GM23338 (cell line): ENCODE measurements at regions not wholly inside any gene's neighbourhood (a gene's known extent, or its start where the extent isn't known, plus 50 kb on each side); places are given as distances from the start of the nearest gene placed in this dataset.

ENCODE experiments used
- CREB1 ChIP-seq: fragments of 250-450 bp; sonication (Bioruptor Pico); IDR thresholded peaks from 2 replicates; pipeline ENCODE4 v1.5.0; 2020; ENCODE audit warnings: low read depth, mild to moderate bottlenecking, moderate library complexity
- EZH2 ChIP-seq: fragments of 200-600 bp; sonication (generic); IDR thresholded peaks from one replicate; pipeline ENCODE4 v1.8.0; 2017; ENCODE audit warnings: antibody characterized with exemption, mild to moderate bottlenecking, low read depth; ENCODE audit not compliant: unreplicated experiment
- EZH2phosphoT487 ChIP-seq: fragments of 200-600 bp; sonication (generic); IDR thresholded peaks from one replicate; pipeline ENCODE4 v1.8.1; 2018; ENCODE audit warnings: antibody characterized with exemption; ENCODE audit not compliant: unreplicated experiment
- ZNF114 ChIP-seq: fragments of 250-450 bp; sonication (Bioruptor Pico); IDR thresholded peaks from 2 replicates; pipeline ENCODE4 v1.5.0; 2020; ENCODE audit warnings: mild to moderate bottlenecking, moderate library complexity
- TF ChIP-seq, protein P1 (sequence below), 2 experiments: fragments of 200-600 bp in 1 of 2; sonication (generic) in 1 of 2; conservative IDR thresholded peaks; 2 replicates each; pipeline versions ENCODE4 v1.5.1 to v1.6.1; 2016 to 2017; ENCODE audit warnings: antibody characterized with exemption in 2 of 2, low read depth in 2 of 2, mild to moderate bottlenecking in 2 of 2, moderate library complexity in 1 of 2
- TF ChIP-seq, protein P2 (sequence below): IDR thresholded peaks from one replicate; pipeline ENCODE4 v1.6.1; 2018; ENCODE audit warnings: antibody characterized with exemption; ENCODE audit not compliant: unreplicated experiment
- TF ChIP-seq, protein P3 (sequence below): IDR thresholded peaks from 2 replicates; pipeline ENCODE4 v1.6.1; 2016; ENCODE audit warnings: antibody characterized with exemption

DNA sequence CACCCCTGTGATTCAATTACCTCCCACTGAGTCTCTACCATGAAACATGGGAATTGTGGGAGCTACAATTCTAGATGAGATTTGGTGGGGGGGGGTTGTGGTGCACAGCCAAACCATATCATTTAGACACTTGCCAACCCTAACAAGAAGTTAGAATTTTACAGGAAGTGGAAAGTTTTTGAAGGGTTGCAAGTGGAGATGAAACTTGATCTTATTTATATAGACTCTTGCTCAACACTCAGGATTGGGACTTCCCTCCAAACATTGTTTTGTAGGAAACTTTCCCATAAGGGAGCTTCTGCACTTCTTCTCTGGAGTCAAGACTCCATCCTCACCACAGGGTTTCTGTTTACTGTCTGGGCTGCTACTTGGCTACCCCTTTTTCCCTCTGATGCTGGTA, 266.7 kb upstream of the CDH11 start:
- TF ChIP-seq, protein P1, sequence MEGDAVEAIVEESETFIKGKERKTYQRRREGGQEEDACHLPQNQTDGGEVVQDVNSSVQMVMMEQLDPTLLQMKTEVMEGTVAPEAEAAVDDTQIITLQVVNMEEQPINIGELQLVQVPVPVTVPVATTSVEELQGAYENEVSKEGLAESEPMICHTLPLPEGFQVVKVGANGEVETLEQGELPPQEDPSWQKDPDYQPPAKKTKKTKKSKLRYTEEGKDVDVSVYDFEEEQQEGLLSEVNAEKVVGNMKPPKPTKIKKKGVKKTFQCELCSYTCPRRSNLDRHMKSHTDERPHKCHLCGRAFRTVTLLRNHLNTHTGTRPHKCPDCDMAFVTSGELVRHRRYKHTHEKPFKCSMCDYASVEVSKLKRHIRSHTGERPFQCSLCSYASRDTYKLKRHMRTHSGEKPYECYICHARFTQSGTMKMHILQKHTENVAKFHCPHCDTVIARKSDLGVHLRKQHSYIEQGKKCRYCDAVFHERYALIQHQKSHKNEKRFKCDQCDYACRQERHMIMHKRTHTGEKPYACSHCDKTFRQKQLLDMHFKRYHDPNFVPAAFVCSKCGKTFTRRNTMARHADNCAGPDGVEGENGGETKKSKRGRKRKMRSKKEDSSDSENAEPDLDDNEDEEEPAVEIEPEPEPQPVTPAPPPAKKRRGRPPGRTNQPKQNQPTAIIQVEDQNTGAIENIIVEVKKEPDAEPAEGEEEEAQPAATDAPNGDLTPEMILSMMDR (conservative IDR thresholded peaks at IDR 0.05; ENCODE audit: low read depth in 2 of 2) = no peak
- TF ChIP-seq EZH2 = no peak
- TF ChIP-seq CREB1 (CRISPR knock-in tag) = no peak
- TF ChIP-seq, protein P2, sequence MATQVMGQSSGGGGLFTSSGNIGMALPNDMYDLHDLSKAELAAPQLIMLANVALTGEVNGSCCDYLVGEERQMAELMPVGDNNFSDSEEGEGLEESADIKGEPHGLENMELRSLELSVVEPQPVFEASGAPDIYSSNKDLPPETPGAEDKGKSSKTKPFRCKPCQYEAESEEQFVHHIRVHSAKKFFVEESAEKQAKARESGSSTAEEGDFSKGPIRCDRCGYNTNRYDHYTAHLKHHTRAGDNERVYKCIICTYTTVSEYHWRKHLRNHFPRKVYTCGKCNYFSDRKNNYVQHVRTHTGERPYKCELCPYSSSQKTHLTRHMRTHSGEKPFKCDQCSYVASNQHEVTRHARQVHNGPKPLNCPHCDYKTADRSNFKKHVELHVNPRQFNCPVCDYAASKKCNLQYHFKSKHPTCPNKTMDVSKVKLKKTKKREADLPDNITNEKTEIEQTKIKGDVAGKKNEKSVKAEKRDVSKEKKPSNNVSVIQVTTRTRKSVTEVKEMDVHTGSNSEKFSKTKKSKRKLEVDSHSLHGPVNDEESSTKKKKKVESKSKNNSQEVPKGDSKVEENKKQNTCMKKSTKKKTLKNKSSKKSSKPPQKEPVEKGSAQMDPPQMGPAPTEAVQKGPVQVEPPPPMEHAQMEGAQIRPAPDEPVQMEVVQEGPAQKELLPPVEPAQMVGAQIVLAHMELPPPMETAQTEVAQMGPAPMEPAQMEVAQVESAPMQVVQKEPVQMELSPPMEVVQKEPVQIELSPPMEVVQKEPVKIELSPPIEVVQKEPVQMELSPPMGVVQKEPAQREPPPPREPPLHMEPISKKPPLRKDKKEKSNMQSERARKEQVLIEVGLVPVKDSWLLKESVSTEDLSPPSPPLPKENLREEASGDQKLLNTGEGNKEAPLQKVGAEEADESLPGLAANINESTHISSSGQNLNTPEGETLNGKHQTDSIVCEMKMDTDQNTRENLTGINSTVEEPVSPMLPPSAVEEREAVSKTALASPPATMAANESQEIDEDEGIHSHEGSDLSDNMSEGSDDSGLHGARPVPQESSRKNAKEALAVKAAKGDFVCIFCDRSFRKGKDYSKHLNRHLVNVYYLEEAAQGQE = no peak
- TF ChIP-seq, protein P3, sequence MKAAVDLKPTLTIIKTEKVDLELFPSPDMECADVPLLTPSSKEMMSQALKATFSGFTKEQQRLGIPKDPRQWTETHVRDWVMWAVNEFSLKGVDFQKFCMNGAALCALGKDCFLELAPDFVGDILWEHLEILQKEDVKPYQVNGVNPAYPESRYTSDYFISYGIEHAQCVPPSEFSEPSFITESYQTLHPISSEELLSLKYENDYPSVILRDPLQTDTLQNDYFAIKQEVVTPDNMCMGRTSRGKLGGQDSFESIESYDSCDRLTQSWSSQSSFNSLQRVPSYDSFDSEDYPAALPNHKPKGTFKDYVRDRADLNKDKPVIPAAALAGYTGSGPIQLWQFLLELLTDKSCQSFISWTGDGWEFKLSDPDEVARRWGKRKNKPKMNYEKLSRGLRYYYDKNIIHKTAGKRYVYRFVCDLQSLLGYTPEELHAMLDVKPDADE = no peak
- no peak for TF ChIP-seq EZH2phosphoT487
- no peak for TF ChIP-seq ZNF114 (CRISPR knock-in tag)
